ENCODE measurements at regions not wholly inside any gene's neighbourhood (a gene's known extent, or its start where the extent isn't known, plus 50 kb on each side); places are given as distances from the start of the nearest gene placed in this dataset.

DNA sequence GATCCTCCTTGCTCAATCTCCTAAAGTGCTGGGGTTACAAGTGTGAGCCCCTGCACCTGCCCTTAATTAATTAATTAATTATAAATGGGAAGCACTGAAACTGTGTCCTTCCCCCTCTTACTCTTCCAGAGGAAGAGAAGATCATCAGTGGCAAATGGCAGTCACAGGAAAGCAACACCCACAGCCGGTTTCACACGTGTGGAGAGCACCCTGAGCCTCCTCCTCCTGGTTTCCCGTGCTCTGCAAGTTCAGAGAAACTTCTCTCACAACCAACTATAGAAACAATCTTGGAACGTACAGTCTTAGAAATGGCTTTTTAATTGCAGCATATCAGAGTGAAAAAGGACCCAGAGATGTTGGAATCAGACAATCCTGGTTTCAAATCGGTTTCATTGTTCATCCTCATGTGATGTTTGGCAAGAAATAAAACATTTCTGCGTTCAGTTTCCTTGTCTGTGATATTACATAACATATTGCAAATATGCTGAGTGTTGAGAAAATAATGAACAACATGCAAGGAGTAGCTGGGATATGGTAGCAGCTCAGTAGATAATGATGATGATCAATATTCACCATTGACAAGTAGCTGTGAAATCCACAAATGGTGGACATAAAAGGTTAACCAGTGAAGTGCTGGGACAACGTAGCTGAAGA lies 141.0 kb upstream of the KCTD1 start:
- FAIRE-seq (no peak), DNase-seq (ENCODE audit: insufficient read length, low spot score) (no peak)

DNA sequence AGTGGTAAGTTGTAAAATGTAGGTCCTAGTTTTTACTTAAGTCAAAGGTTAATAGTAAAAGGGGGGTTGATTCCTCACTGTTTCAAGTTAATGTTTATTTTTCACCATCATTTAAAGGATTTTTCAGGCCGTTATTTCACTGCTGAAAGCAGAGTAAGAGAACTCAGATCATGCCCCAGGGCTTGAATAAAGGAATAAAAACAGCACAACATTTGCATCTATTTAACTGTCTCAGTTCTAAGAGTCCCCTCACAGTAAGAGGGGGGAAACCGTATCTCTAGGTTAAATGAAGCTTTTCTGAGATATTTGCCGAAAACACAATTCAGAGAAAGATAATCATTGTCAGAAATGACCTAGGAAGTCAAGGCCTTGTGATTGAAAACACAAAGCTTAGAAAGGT lies 138.2 kb upstream of the KCTD1 start:
- FAIRE-seq (no peak), DNase-seq (ENCODE audit: insufficient read length, low spot score) (no peak)
- TF ChIP-seq, protein P1, sequence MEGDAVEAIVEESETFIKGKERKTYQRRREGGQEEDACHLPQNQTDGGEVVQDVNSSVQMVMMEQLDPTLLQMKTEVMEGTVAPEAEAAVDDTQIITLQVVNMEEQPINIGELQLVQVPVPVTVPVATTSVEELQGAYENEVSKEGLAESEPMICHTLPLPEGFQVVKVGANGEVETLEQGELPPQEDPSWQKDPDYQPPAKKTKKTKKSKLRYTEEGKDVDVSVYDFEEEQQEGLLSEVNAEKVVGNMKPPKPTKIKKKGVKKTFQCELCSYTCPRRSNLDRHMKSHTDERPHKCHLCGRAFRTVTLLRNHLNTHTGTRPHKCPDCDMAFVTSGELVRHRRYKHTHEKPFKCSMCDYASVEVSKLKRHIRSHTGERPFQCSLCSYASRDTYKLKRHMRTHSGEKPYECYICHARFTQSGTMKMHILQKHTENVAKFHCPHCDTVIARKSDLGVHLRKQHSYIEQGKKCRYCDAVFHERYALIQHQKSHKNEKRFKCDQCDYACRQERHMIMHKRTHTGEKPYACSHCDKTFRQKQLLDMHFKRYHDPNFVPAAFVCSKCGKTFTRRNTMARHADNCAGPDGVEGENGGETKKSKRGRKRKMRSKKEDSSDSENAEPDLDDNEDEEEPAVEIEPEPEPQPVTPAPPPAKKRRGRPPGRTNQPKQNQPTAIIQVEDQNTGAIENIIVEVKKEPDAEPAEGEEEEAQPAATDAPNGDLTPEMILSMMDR (IDR thresholded peaks at IDR 0.05; ENCODE audit: insufficient read depth, missing control alignments) = no peak

More for the DNA sequence above, 141.0 kb upstream of the KCTD1 start:
- TF ChIP-seq, protein P1 (IDR thresholded peaks at IDR 0.05; ENCODE audit: insufficient read depth, missing control alignments) = no peak

DNA sequence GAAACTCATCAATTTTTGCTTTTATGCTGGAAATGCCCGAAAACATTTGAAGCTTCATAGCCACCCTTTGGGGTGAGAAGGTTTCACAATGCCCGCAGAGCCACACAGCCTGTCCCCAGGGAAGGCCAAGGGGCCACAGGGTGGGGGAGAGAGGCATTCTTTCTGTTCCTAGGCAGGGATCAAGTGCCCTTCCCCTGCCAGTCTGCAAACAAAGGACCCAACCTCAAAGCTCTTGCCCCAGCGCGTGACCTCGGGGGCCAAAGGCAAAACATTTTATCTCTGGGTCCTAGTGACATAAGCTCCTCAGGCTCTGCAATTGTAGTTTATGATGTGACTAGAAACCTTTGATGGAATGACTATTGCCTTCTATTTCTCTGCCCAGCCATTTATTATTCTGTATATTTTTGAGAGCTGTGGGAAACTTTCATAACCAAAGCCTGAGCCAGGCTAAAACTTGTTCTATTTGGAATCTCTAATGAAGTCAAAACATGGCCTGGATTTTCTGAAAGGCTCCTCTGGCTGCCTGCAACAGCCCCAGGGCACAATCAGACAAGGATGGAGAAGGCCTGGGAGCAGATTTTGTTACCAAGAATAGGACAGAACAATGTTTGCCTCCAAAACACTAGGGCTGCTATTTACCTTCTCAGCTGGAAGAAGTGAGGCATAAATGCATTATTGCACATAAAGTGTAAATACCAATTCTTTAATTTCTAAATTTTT lies 137.2 kb upstream of the KCTD1 start:
- TF ChIP-seq, protein P1 (IDR thresholded peaks at IDR 0.05; ENCODE audit: insufficient read depth, missing control alignments) = no peak
- DNase-seq (ENCODE audit: insufficient read length, low spot score) (no peak), FAIRE-seq (no peak)

DNA sequence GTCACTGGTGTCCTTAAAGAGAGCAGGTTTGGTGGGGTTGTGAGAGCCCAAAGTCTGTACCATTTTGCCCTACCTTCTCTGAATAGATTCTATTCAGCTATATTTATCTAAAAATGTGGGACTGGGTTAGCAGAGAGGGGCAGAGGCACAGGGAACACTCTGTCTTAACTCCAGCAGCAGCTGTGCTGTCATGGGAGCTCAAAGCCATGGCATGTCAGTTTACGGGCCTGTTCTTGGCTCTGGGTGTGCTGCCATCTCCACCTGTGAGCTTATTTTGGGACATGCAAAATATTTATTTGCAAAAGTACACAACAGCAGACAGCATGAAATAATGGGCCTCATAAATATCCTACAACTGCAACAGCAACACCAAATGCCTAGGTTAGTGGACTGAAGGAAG lies 129.6 kb upstream of the KCTD1 start:
- DNase-seq (ENCODE audit: insufficient read length, low spot score) (no peak), FAIRE-seq (no peak)
- TF ChIP-seq, protein P1 (IDR thresholded peaks at IDR 0.05; ENCODE audit: insufficient read depth, missing control alignments) = no peak

DNA sequence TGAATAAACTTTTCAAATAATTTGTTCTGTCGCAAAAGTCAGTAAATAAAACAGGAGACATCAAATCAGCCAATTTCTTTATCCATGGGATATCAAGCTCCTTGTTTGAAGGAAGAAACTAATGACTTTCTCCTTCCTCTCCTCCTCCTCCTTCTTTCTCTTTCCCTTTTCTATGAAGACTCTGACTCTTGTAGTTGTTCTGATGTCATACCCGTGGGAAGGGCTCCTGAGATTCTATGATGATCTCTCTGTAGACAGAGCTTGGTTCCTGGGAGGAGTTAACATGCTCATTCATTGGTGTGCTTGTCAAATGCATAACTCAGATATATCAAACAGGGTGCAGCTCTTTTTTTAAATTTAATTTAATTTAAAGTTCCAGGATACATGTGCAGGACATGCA lies 118.7 kb upstream of the KCTD1 start:
- TF ChIP-seq, protein P1 (IDR thresholded peaks at IDR 0.05; ENCODE audit: insufficient read depth, missing control alignments) = no peak
- FAIRE-seq (no peak), DNase-seq (ENCODE audit: insufficient read length, low spot score) (no peak)

DNA sequence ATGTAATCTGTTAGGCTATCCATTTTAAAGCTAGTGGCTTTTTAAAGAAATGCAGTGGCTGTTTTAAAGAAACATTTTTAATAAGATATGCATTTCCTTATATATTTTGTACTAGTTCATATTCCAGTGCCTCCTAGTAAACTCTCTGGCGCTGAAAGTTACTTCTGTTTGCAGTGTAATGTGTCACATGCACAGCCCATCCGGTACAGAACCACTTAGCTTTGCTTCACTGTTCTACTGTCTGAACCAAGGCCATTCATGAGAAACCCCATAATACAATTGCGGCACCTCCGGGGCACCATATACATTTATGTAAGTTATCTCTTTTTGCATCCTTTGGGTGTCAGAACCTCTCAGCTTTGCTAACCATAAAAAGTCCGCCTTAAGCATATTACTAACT lies 114.6 kb upstream of the KCTD1 start:
- DNase-seq (ENCODE audit: insufficient read length, low spot score) (no peak), FAIRE-seq (no peak)
- TF ChIP-seq, protein P1 (IDR thresholded peaks at IDR 0.05; ENCODE audit: insufficient read depth, missing control alignments) = no peak
